HepG2 (cell line): ENCODE measurements at regions not wholly inside any gene's neighbourhood (a gene's known extent, or its start where the extent isn't known, plus 50 kb on each side); places are given as distances from the start of the nearest gene placed in this dataset.

Source experiments
- ATAC-seq: fragments of 200-7000 bp; cut with Tn5 transposase; 3 replicates; pipeline ENCODE4 v1.9.1; 2020; ENCODE audit warnings: mild to moderate bottlenecking, moderate library complexity
- BruUV-seq: library from RNA; stranded (reverse); fragments of 400-500 nt; replicated peaks from 2 replicates; lab custom pipeline; 2021; lab: Mats Ljungman, UMichigan
- CTCF ChIA-PET: fragments of 300-600 bp; formaldehyde crosslinking; extraction: SDS; loops from one replicate; lab custom pipeline; 2021; ENCODE audit warnings: low total read pairs, inconsistent platforms, low intra/inter-chr PET ratio; lab: Yijun Ruan, JAX
- POLR2A ChIA-PET: fragments of 350-600 bp; sonication (Branson Sonifier 250); formaldehyde crosslinking; loops from one replicate; lab custom pipeline; 2020; ENCODE audit warnings: antibody characterized with exemption, inconsistent platforms; lab: Yijun Ruan, JAX
- DNase-seq: peaks from one replicate; pipeline ENCODE4 v3.0.0-alpha.2; 2015; ENCODE audit warnings: low spot score
- FAIRE-seq: peaks from 3 replicates; lab custom pipeline; 2011; peaks lifted over from hg19 to GRCh38; lab: Jason Lieb, UNC
- H2AFZ ChIP-seq: one replicate; pipeline ENCODE4 v1.6.1; 2011; ENCODE audit warnings: low read length, inconsistent platforms
- H3K27ac ChIP-seq: fragments of 300-600 bp; 3 replicates; pipeline ENCODE4 v1.8.0; 2011; ENCODE audit warnings: mixed run types, mild to moderate bottlenecking, mixed read lengths, low read length, inconsistent platforms; ENCODE audit not compliant: insufficient read depth; ENCODE audit errors: extremely low read length
- H3K27me3 ChIP-seq, 2 experiments: fragments of 200-600 bp in 1 of 2; 2 replicates in 1 of 2; 3 replicates in 1 of 2; pipeline versions ENCODE4 v1.6.0 to v1.8.0; 2011; ENCODE audit warnings: low read length in 2 of 2, mild to moderate bottlenecking in 2 of 2, moderate library complexity in 2 of 2, inconsistent platforms in 1 of 2; ENCODE audit not compliant: insufficient read depth in 2 of 2, control insufficient read depth in 1 of 2
- H3K36me3 ChIP-seq, 2 experiments: fragments of 200-600 bp in 1 of 2; replicated peaks in 1 of 2; 2 replicates in 1 of 2; 3 replicates in 1 of 2; pipeline versions ENCODE4 v1.5.1 to v1.8.0; 2011; ENCODE audit warnings: low read length in 2 of 2, inconsistent platforms in 1 of 2; ENCODE audit not compliant: insufficient read depth in 2 of 2, control insufficient read depth in 1 of 2
- H3K4me1 ChIP-seq: 2 replicates; pipeline ENCODE4 v1.5.1; 2012; ENCODE audit warnings: low read length, inconsistent platforms; ENCODE audit not compliant: insufficient read depth
- H3K4me2 ChIP-seq: 2 replicates; pipeline ENCODE4 v1.6.0; 2011; ENCODE audit warnings: low read depth, low read length, inconsistent platforms
- H3K4me3 ChIP-seq, 3 experiments: fragments of 200-600 bp in 1 of 3; sonication (generic), shearing (Covaris generic) in 1 of 3; replicated peaks in 1 of 3; 2 replicates each; pipeline ENCODE4 v1.5.1; 2011 to 2016; ENCODE audit warnings: low read length in 3 of 3, inconsistent platforms in 2 of 3, low read depth in 2 of 3, mild to moderate bottlenecking in 2 of 3, control low read depth in 1 of 3, mixed read lengths in 1 of 3; ENCODE audit not compliant: insufficient read depth in 1 of 3
- H3K79me2 ChIP-seq: one replicate; pipeline ENCODE4 v1.6.1; 2011; ENCODE audit warnings: low read length, inconsistent platforms; ENCODE audit not compliant: insufficient read depth
- H3K9ac ChIP-seq: 2 replicates; pipeline ENCODE4 v1.6.0; 2011; ENCODE audit warnings: mild to moderate bottlenecking, low read depth, low read length, inconsistent platforms; ENCODE audit not compliant: insufficient read depth
- H3K9me3 ChIP-seq: 2 replicates; pipeline ENCODE4 v1.5.1; 2012; ENCODE audit warnings: mild to moderate bottlenecking, low read length
- H4K20me1 ChIP-seq: 2 replicates; pipeline ENCODE4 v1.6.0; 2011; ENCODE audit warnings: inconsistent platforms, mild to moderate bottlenecking, low read length, moderate library complexity; ENCODE audit not compliant: insufficient read depth
- AGO2 ChIP-seq: fragments of 200-400 bp; formaldehyde crosslinking; optimal IDR thresholded peaks from 2 replicates; pipeline ENCODE3; 2017; ENCODE audit warnings: mild to moderate bottlenecking, low read depth, low read length, moderate library complexity
- FUBP1 ChIP-seq: sonication (generic); formaldehyde crosslinking; IDR thresholded peaks from 2 replicates; pipeline ENCODE4 v1.5.1; 2020; ENCODE audit warnings: missing genetic modification reagents, mild to moderate bottlenecking, borderline replicate concordance
- MAZ ChIP-seq, 2 experiments: sonication (generic) in 1 of 2; formaldehyde crosslinking in 1 of 2; IDR thresholded peaks; 2 replicates each; pipeline versions ENCODE4 v1.5.0 to v1.6.1; 2012 to 2020; ENCODE audit warnings: low read depth in 2 of 2, mild to moderate bottlenecking in 2 of 2, borderline replicate concordance in 1 of 2, improper control_type of control experiment in 1 of 2, low read length in 1 of 2, missing genetic modification reagents in 1 of 2, moderate library complexity in 1 of 2
- NFIC ChIP-seq: IDR thresholded peaks from 2 replicates; pipeline ENCODE4 v1.6.1; 2012; ENCODE audit warnings: mild to moderate bottlenecking, low read length, inconsistent platforms
- PBX3 ChIP-seq: sonication (generic); formaldehyde crosslinking; IDR thresholded peaks from 2 replicates; pipeline ENCODE4 v1.8.1; 2023; ENCODE audit warnings: missing genetic modification reagents, inconsistent platforms, borderline replicate concordance
- TAF1 ChIP-seq: sonication (generic); formaldehyde crosslinking; IDR thresholded peaks from 2 replicates; pipeline ENCODE4 v1.4.0; 2020; ENCODE audit warnings: missing genetic modification reagents
- TEAD2 ChIP-seq: sonication (generic); formaldehyde crosslinking; IDR thresholded peaks from 2 replicates; pipeline ENCODE4 v1.9.0; 2021; ENCODE audit warnings: missing genetic modification reagents
- U2AF1 ChIP-seq: fragments of 200-400 bp; formaldehyde crosslinking; optimal IDR thresholded peaks from 2 replicates; pipeline ENCODE3; 2017; ENCODE audit warnings: mild to moderate bottlenecking, low read depth, low read length
- YY1 ChIP-seq: IDR thresholded peaks from 2 replicates; pipeline ENCODE4 v1.6.1; 2011; ENCODE audit warnings: low read length, low read depth, moderate library complexity, mild to moderate bottlenecking; ENCODE audit not compliant: insufficient read depth, insufficient replicate concordance
- ZMYM2 ChIP-seq: sonication (generic); formaldehyde crosslinking; IDR thresholded peaks from 2 replicates; pipeline ENCODE4 v1.8.0; 2022; ENCODE audit warnings: mild to moderate bottlenecking, missing genetic modification reagents
- ZNF12 ChIP-seq: sonication (generic); formaldehyde crosslinking; IDR thresholded peaks from 2 replicates; pipeline ENCODE4 v1.5.0; 2020; ENCODE audit warnings: missing genetic modification reagents
- ZNF20 ChIP-seq: sonication (generic); formaldehyde crosslinking; IDR thresholded peaks from 2 replicates; pipeline ENCODE4 v1.4.0; 2020; ENCODE audit warnings: mild to moderate bottlenecking, moderate library complexity, missing genetic modification reagents
- ZNF235 ChIP-seq: sonication (generic); formaldehyde crosslinking; IDR thresholded peaks from 2 replicates; pipeline ENCODE4 v1.8.1; 2023; ENCODE audit warnings: mild to moderate bottlenecking, missing genetic modification reagents, borderline replicate concordance
- ZNF773 ChIP-seq: sonication (generic); formaldehyde crosslinking; IDR thresholded peaks from 2 replicates; pipeline ENCODE4 v1.4.0; 2020; ENCODE audit warnings: missing genetic modification reagents, borderline replicate concordance
- ZNF775 ChIP-seq: sonication (generic); formaldehyde crosslinking; IDR thresholded peaks from 2 replicates; pipeline ENCODE4 v1.4.0; 2020; ENCODE audit warnings: missing genetic modification reagents, mild to moderate bottlenecking, moderate library complexity, borderline replicate concordance
- ZNF777 ChIP-seq: sonication (generic); formaldehyde crosslinking; IDR thresholded peaks from 2 replicates; pipeline ENCODE4 v1.4.0; 2020; ENCODE audit warnings: missing genetic modification reagents
- ZSCAN9 ChIP-seq: IDR thresholded peaks from 2 replicates; pipeline ENCODE4 v1.6.1; 2016; ENCODE audit warnings: borderline replicate concordance
- WGBS: methylation state at CpG from one replicate; pipeline ENCODE4 v1.1.6; 2017; ENCODE audit warnings: low lambda C conversion rate; 5-methylcytosine and 5-hydroxymethylcytosine counted together
- in situ Hi-C: cut with HindIII; loops from 2 replicates; pipeline ENCODE4 v1.10.0; 2017; ENCODE audit warnings: low pct_unique_long_range_greater_than_20kb; ENCODE audit not compliant: extremely low pct_ligation_motif_present
- intact Hi-C: fragments of 100-400 bp; cut with micrococcal nuclease; formaldehyde crosslinking; loops from one replicate; pipeline ENCODE4 v1.10.0; 2022; ENCODE audit not compliant: unreplicated experiment

GRCh38 chr5:87570366-87570765 lies 157.6 kb upstream of the CCNH start:
- Histone ChIP-seq H3K4me1 (no peaks in the 10 kb centered on the region), H4K20me1 (no peaks in the 10 kb centered on the region), H3K4me2 (no peak overlapping the region), H3K27me3 (no peaks in the 10 kb centered on the region; a peak in 1 of 5 replicates), H3K4me3 (no peak overlapping the region), H3K79me2 (no peaks in the 10 kb centered on the region), H3K9me3 (no peaks in the 10 kb centered on the region), H3K9ac (no peak overlapping the region), H3K36me3 (no peaks in the 10 kb centered on the region), H2AFZ (no peak overlapping the region), H3K27ac (no peak overlapping the region)
- no TSS peak for BruUV-seq
- FAIRE-seq: no peak
- ChIA-PET POLR2A (no interaction called here), CTCF (no interaction called here)
- in situ Hi-C loops (no loop called here), intact Hi-C loops (no loop called here)
- 4% methylated on average over 1 of the region's 1 CpG for WGBS
- DNase-seq: no peak
- TF ChIP-seq PBX3: no peak
- no peak for TF ChIP-seq MAZ (IDR thresholded peaks at IDR 0.05; ENCODE audit: borderline replicate concordance, low read depth, low read length)
- TF ChIP-seq MAZ (CRISPR knock-in tag; IDR thresholded peaks at IDR 0.05; ENCODE audit: low read depth): no peak
- TF ChIP-seq U2AF1: no peak
- peak; percentile 50; the same call in 1 of the 2 replicates for TF ChIP-seq ZNF12 (CRISPR knock-in tag)
- no peak for TF ChIP-seq TAF1 (CRISPR knock-in tag)
- TF ChIP-seq ZNF777 (CRISPR knock-in tag): no peak
- TF ChIP-seq ZSCAN9 (CRISPR knock-in tag): no peak
- no peak for ATAC-seq

- Histone ChIP-seq H3K4me2 (no peak overlapping the region), H3K36me3 (no peaks in the 10 kb centered on the region), H3K79me2 (no peaks in the 10 kb centered on the region), H4K20me1 (no peaks in the 10 kb centered on the region), H3K9ac (no peak overlapping the region), H3K4me3 (no peak overlapping the region), H2AFZ (no peak overlapping the region), H3K9me3 (no peaks in the 10 kb centered on the region), H3K27ac (no peak overlapping the region), H3K4me1 (no peaks in the 10 kb centered on the region), H3K27me3 (no peaks in the 10 kb centered on the region)
- FAIRE-seq (no peak), ATAC-seq (no peak), DNase-seq (no peak)
- 0% methylated on average over 1 of the region's 1 CpG for WGBS
- in situ Hi-C loops (no loop called here), intact Hi-C loops (no loop called here)
- ChIA-PET POLR2A (no interaction called here), CTCF (no interaction called here)
- TF ChIP-seq AGO2: no peak
- no peak for TF ChIP-seq ZNF773 (CRISPR knock-in tag)
- TF ChIP-seq ZNF775 (CRISPR knock-in tag): no peak
- TF ChIP-seq TEAD2 (CRISPR knock-in tag): no peak
- TF ChIP-seq ZMYM2 (CRISPR knock-in tag): no peak
- TF ChIP-seq NFIC: no peak
- TF ChIP-seq FUBP1 (CRISPR knock-in tag): no peak
- no peak for TF ChIP-seq YY1
- no peak for TF ChIP-seq ZNF235 (CRISPR knock-in tag)
- TF ChIP-seq ZNF20: no peak
- no TSS peak for BruUV-seq
Observed at GRCh38 chr5:87562068-87562467, 149.3 kb upstream of the CCNH start.
